ENCODE measurements at regions not wholly inside any gene's neighbourhood (a gene's known extent, or its start where the extent isn't known, plus 50 kb on each side); places are given as distances from the start of the nearest gene placed in this dataset.

GRCh38 chr14:104271391-104271790 is 133.0 kb downstream of the KIF26A start:
- TF ChIP-seq CTCF (conservative IDR thresholded peaks at IDR 0.05) (no peak), EZH2 (IDR thresholded peaks at IDR 0.05; ENCODE audit: low read depth) (no peak)
